Parathyroid adenoma (tissue), 2 donors: ENCODE measurements at regions not wholly inside any gene's neighbourhood (a gene's known extent, or its start where the extent isn't known, plus 50 kb on each side); places are given as distances from the start of the nearest gene placed in this dataset.

Source experiments
- H2AFZ ChIP-seq: fragments of 300-600 bp; sonication (generic); one replicate; pipeline ENCODE4 v1.7.0; 2017; ENCODE audit warnings: antibody characterized with exemption, mild to moderate bottlenecking
- H3K27ac ChIP-seq: fragments of 300-600 bp; sonication (generic); one replicate; pipeline ENCODE4 v1.7.0; 2017
- H3K27me3 ChIP-seq: fragments of 300-600 bp; sonication (generic); one replicate; pipeline ENCODE4 v1.7.0; 2017; ENCODE audit warnings: low read length; ENCODE audit not compliant: control insufficient read depth, insufficient read depth
- H3K36me3 ChIP-seq: fragments of 300-600 bp; sonication (generic); one replicate; pipeline ENCODE4 v1.7.0; 2017; ENCODE audit warnings: low read length; ENCODE audit not compliant: control insufficient read depth, insufficient read depth
- H3K4me1 ChIP-seq: fragments of 300-600 bp; sonication (generic); one replicate; pipeline ENCODE4 v1.7.0; 2017; ENCODE audit warnings: control low read depth
- H3K4me2 ChIP-seq: fragments of 300-600 bp; sonication (generic); one replicate; pipeline ENCODE4 v1.7.0; 2017; ENCODE audit warnings: low read length
- H3K4me3 ChIP-seq: fragments of 300-600 bp; sonication (generic); one replicate; pipeline ENCODE4 v1.7.0; 2017; ENCODE audit warnings: low read depth, low read length
- H3K79me2 ChIP-seq: fragments of 300-600 bp; sonication (generic); one replicate; pipeline ENCODE4 v1.7.0; 2017; ENCODE audit warnings: control low read depth
- H3K9ac ChIP-seq: fragments of 300-600 bp; sonication (generic); one replicate; pipeline ENCODE4 v1.7.0; 2017; ENCODE audit warnings: mild to moderate bottlenecking
- H3K9me3 ChIP-seq: fragments of 300-600 bp; sonication (generic); one replicate; pipeline ENCODE4 v1.7.0; 2017; ENCODE audit warnings: low read length; ENCODE audit not compliant: control insufficient read depth
- TF ChIP-seq, protein P1 (sequence below): fragments of 300-600 bp; sonication (generic); IDR thresholded peaks from one replicate; pipeline ENCODE4 v1.7.0; 2017; ENCODE audit warnings: antibody characterized with exemption, mild to moderate bottlenecking
- donor health status: primary hyperparathyroidism.

- no peaks in the 10 kb centered on the region for H3K4me1 ChIP-seq
- H3K79me2 ChIP-seq: no peaks in the 10 kb centered on the region
- no peak overlapping the region for H3K27ac ChIP-seq
These were observed 132.1 kb downstream of the PLCE1 start for GRCh38 chr10:94125856-94126255.

GRCh38 chr10:94129393-94130130 is 135.8 kb downstream of the PLCE1 start:
- Histone ChIP-seq H3K27me3 (no peaks in the 10 kb centered on the region), H3K9me3 (no peaks in the 10 kb centered on the region), H3K4me3 (no peak overlapping the region), H3K4me1 (no peaks in the 10 kb centered on the region), H3K36me3 (no peaks in the 10 kb centered on the region), H3K9ac (no peak overlapping the region), H3K79me2 (no peaks in the 10 kb centered on the region), H3K4me2 (no peak overlapping the region), H2AFZ (no peak overlapping the region), H3K27ac (no peak overlapping the region)
- TF ChIP-seq, protein P1, sequence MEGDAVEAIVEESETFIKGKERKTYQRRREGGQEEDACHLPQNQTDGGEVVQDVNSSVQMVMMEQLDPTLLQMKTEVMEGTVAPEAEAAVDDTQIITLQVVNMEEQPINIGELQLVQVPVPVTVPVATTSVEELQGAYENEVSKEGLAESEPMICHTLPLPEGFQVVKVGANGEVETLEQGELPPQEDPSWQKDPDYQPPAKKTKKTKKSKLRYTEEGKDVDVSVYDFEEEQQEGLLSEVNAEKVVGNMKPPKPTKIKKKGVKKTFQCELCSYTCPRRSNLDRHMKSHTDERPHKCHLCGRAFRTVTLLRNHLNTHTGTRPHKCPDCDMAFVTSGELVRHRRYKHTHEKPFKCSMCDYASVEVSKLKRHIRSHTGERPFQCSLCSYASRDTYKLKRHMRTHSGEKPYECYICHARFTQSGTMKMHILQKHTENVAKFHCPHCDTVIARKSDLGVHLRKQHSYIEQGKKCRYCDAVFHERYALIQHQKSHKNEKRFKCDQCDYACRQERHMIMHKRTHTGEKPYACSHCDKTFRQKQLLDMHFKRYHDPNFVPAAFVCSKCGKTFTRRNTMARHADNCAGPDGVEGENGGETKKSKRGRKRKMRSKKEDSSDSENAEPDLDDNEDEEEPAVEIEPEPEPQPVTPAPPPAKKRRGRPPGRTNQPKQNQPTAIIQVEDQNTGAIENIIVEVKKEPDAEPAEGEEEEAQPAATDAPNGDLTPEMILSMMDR: no peak

More at GRCh38 chr10:94125856-94126255, 132.1 kb downstream of the PLCE1 start:
- Histone ChIP-seq H3K9me3 (no peaks in the 10 kb centered on the region), H3K27me3 (no peaks in the 10 kb centered on the region), H3K36me3 (no peaks in the 10 kb centered on the region), H3K4me3 (no peak overlapping the region), H3K4me2 (no peak overlapping the region), H2AFZ (no peak overlapping the region), H3K9ac (no peak overlapping the region)
- TF ChIP-seq, protein P1: no peak

GRCh38 chr10:94131885-94132284 is 138.2 kb downstream of the PLCE1 start:
- H3K9ac ChIP-seq: no peak overlapping the region
- no peak overlapping the region for H3K4me3 ChIP-seq
- TF ChIP-seq, protein P1: no peak
- no peaks in the 10 kb centered on the region for H3K79me2 ChIP-seq
- no peaks in the 10 kb centered on the region for H3K27me3 ChIP-seq
- no peak overlapping the region for H3K4me2 ChIP-seq
- H2AFZ ChIP-seq: no peak overlapping the region
- H3K36me3 ChIP-seq: no peaks in the 10 kb centered on the region
- H3K27ac ChIP-seq: no peak overlapping the region
- no peaks in the 10 kb centered on the region for H3K9me3 ChIP-seq
- no peaks in the 10 kb centered on the region for H3K4me1 ChIP-seq

GRCh38 chr10:94133239-94133638 is 139.5 kb downstream of the PLCE1 start:
- H3K4me2 ChIP-seq: no peak overlapping the region
- H3K79me2 ChIP-seq: no peaks in the 10 kb centered on the region
- no peaks in the 10 kb centered on the region for H3K4me1 ChIP-seq
- H3K36me3 ChIP-seq: no peaks in the 10 kb centered on the region
- no peak overlapping the region for H3K4me3 ChIP-seq
- H3K27me3 ChIP-seq: no peaks in the 10 kb centered on the region
- TF ChIP-seq, protein P1: no peak
- H3K9me3 ChIP-seq: no peaks in the 10 kb centered on the region
- H3K27ac ChIP-seq: no peak overlapping the region
- no peak overlapping the region for H3K9ac ChIP-seq
- H2AFZ ChIP-seq: no peak overlapping the region

- TF ChIP-seq, protein P1: no peak
- H2AFZ ChIP-seq: no peak overlapping the region
- no peaks in the 10 kb centered on the region for H3K9me3 ChIP-seq
- no peaks in the 10 kb centered on the region for H3K36me3 ChIP-seq
- no peak overlapping the region for H3K4me3 ChIP-seq
- H3K27ac ChIP-seq: no peak overlapping the region
- no peaks in the 10 kb centered on the region for H3K4me1 ChIP-seq
- H3K4me2 ChIP-seq: no peak overlapping the region
- H3K9ac ChIP-seq: no peak overlapping the region
- no peaks in the 10 kb centered on the region for H3K79me2 ChIP-seq
- H3K27me3 ChIP-seq: no peaks in the 10 kb centered on the region
These were observed 144.0 kb downstream of the PLCE1 start for GRCh38 chr10:94137747-94138146.
